Neuron (in vitro differentiated cells): ENCODE measurements at regions not wholly inside any gene's neighbourhood (a gene's known extent, or its start where the extent isn't known, plus 50 kb on each side); places are given as distances from the start of the nearest gene placed in this dataset.

Experiments
- H2AFZ ChIP-seq: one replicate; pipeline ENCODE4 v1.6.1; 2013; ENCODE audit warnings: low read depth, mild to moderate bottlenecking, inconsistent platforms, low read length, moderate library complexity
- H3K27me3 ChIP-seq: one replicate; pipeline ENCODE4 v1.6.1; 2013; ENCODE audit warnings: low read length; ENCODE audit not compliant: insufficient read depth
- H3K36me3 ChIP-seq: one replicate; pipeline ENCODE4 v1.6.1; 2013; ENCODE audit warnings: low read length; ENCODE audit not compliant: insufficient read depth
- H3K4me1 ChIP-seq: one replicate; pipeline ENCODE4 v1.6.1; 2013; ENCODE audit warnings: low read length; ENCODE audit not compliant: insufficient read depth
- H3K4me3 ChIP-seq: 2 replicates; pipeline ENCODE4 v1.5.1; 2013; ENCODE audit warnings: mild to moderate bottlenecking, low read length, moderate library complexity
- H3K9me3 ChIP-seq: one replicate; pipeline ENCODE4 v1.6.1; 2013; ENCODE audit warnings: low read length

DNA sequence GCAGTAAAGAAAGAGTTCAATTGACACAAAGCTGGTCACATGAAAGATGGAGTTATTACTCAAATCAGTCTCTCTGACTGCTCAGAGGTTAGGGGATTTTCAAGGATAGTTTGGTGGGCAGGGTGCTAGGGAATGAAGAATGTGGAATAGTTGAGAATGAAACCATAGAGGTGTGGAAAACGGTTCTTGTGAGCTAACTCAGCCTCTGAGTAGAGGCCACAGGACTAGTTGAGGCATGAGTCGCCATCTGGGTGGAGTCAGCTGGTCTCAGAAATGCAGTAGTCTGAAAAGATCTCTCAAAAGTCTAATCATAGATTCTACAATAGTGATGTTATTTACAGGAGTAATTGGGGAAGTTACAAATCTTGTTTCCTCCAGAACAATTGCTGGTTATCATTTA lies 178.9 kb upstream of the SPEF2 start:
- no peak overlapping the region for H3K4me3 ChIP-seq
- no peaks in the 10 kb centered on the region for H3K36me3 ChIP-seq
- H2AFZ ChIP-seq, result no peak overlapping the region
- H3K4me1 ChIP-seq, result no peaks in the 10 kb centered on the region
- H3K9me3 ChIP-seq, result no peaks in the 10 kb centered on the region
- H3K27me3 ChIP-seq, result peaks cover 5% of the 10 kb centered on the region

GRCh38 chr5:35438288-35438687 lies 179.4 kb upstream of the SPEF2 start:
- Histone ChIP-seq H2AFZ (no peak overlapping the region), H3K27me3 (peaks cover 5% of the 10 kb centered on the region), H3K9me3 (no peaks in the 10 kb centered on the region), H3K4me1 (no peaks in the 10 kb centered on the region), H3K36me3 (no peaks in the 10 kb centered on the region), H3K4me3 (no peak overlapping the region)

DNA sequence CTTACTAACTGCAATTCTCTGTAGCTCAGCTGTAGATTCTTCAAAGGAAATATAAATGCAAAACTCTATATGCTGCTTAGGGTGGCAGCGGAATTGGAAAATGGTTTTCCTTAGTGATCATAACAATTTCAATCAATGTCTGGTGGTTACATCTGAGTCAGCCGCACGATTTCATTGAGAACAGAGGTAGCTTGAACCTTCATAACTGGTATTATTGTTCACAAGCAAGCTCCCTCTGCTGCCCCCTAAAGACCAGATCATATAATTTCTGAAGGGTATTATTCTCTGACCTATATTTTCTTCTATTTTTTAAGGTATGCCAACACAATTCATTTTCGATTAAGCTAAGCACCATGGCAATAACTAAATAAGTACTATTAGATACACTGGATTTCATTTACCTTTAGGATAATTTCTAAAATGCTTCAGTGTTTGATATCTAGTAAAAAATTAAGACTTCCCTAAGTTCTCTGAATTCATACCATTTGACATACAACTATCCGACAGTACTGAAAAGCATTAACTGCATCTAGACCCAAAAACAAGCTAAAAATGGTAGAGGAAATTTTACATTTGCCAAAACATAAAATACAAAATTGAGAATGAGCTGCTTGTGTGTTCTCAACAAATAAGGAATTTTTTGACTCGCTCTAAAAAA lies 181.1 kb upstream of the SPEF2 start:
- H3K9me3 ChIP-seq, result no peaks in the 10 kb centered on the region

DNA sequence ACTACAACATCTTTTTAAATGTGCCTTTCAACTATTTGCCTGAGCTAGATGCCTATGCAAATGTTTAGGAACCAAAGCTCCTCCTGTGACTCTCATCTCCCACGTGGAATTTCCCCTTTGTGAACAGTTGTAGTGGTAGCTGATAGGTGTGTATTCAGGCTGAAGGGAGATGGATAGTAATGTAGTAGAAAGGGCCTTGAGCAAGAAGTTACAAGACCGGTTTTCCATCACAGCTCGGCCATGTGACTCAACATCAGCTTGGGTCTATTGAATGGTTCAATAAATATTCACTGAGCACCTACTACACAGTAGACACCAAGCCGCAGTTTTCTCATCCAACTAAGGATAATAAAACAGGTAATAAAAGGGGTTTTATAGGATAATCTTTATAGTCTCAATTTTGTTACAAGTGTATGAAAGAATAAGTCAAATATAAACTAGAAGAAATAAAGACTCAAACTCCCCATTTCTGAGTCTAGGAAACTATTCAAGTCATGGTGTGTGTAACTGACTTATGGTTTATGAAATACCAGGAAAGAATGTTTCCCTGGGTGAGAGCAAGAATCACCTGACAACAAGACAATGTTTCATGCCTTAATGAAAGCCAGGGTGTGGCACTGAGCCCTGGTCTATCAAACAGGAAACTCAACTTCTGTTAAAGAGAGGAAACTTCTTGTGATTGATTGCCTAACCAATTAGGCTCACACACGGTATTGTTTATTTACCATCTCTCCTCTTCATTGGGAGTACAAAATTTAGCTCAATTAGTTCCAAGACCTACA lies 187.1 kb upstream of the SPEF2 start:
- Histone ChIP-seq H3K36me3 (no peaks in the 10 kb centered on the region), H3K27me3 (peaks cover 4% of the 10 kb centered on the region), H3K4me3 (no peak overlapping the region), H3K9me3 (no peaks in the 10 kb centered on the region), H3K4me1 (no peaks in the 10 kb centered on the region), H2AFZ (no peak overlapping the region)

More for the DNA sequence above, 181.1 kb upstream of the SPEF2 start:
- Histone ChIP-seq H3K27me3 (peaks cover 8% of the 10 kb centered on the region), H3K4me3 (no peak overlapping the region), H2AFZ (no peak overlapping the region), H3K36me3 (no peaks in the 10 kb centered on the region), H3K4me1 (no peaks in the 10 kb centered on the region)

- Histone ChIP-seq H3K36me3 (no peaks in the 10 kb centered on the region), H2AFZ (no peak overlapping the region), H3K4me1 (no peaks in the 10 kb centered on the region), H3K9me3 (no peaks in the 10 kb centered on the region), H3K4me3 (no peak overlapping the region), H3K27me3 (no peaks in the 10 kb centered on the region)
These were observed 189.9 kb upstream of the PRLR start for GRCh38 chr5:35420200-35420599.

- no peaks in the 10 kb centered on the region for H3K9me3 ChIP-seq
- H3K4me1 ChIP-seq, result no peaks in the 10 kb centered on the region
- no peak overlapping the region for H3K4me3 ChIP-seq
- no peak overlapping the region for H2AFZ ChIP-seq
- no peaks in the 10 kb centered on the region for H3K27me3 ChIP-seq
- no peaks in the 10 kb centered on the region for H3K36me3 ChIP-seq
These were observed 186.8 kb upstream of the PRLR start for GRCh38 chr5:35417040-35417439.

- H3K27me3 ChIP-seq, result no peaks in the 10 kb centered on the region
- no peaks in the 10 kb centered on the region for H3K36me3 ChIP-seq
- no peaks in the 10 kb centered on the region for H3K9me3 ChIP-seq
- no peak overlapping the region for H2AFZ ChIP-seq
- H3K4me1 ChIP-seq, result no peaks in the 10 kb centered on the region
- no peak overlapping the region for H3K4me3 ChIP-seq
These were observed 186.1 kb upstream of the PRLR start for GRCh38 chr5:35416217-35416988.

DNA sequence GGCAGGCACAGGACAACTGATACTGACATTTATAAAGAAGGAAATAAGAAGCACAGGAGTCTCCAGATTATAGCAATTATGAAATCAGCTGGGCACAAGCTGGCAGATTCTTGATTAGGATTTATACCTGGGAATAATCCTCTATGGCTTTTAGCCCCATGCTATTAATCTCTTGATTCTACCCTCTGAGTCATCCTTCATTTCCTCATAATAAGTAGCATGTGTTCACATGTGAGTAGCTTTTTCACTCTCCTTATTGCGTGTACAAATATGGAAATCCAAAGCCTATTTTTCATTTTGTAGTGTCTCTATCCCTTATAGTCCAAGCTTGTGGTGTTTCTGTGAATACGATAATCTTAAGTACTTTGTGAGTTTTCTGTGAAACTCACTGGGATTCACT lies 185.0 kb upstream of the PRLR start:
- H3K27me3 ChIP-seq, result no peaks in the 10 kb centered on the region
- H3K4me1 ChIP-seq, result no peaks in the 10 kb centered on the region
- H3K9me3 ChIP-seq, result no peaks in the 10 kb centered on the region
- no peak overlapping the region for H3K4me3 ChIP-seq
- no peaks in the 10 kb centered on the region for H3K36me3 ChIP-seq
- H2AFZ ChIP-seq, result no peak overlapping the region

- Histone ChIP-seq H2AFZ (no peak overlapping the region), H3K36me3 (no peaks in the 10 kb centered on the region), H3K4me1 (no peaks in the 10 kb centered on the region), H3K27me3 (no peaks in the 10 kb centered on the region), H3K9me3 (no peaks in the 10 kb centered on the region), H3K4me3 (no peak overlapping the region)
These were observed 179.1 kb upstream of the PRLR start for GRCh38 chr5:35409361-35409760.

- Histone ChIP-seq H2AFZ (no peak overlapping the region), H3K9me3 (no peaks in the 10 kb centered on the region), H3K27me3 (no peaks in the 10 kb centered on the region), H3K4me3 (no peak overlapping the region), H3K4me1 (no peaks in the 10 kb centered on the region), H3K36me3 (no peaks in the 10 kb centered on the region)
These were observed 177.9 kb upstream of the PRLR start for GRCh38 chr5:35408146-35408545.

- Histone ChIP-seq H3K4me3 (no peak overlapping the region), H3K27me3 (no peaks in the 10 kb centered on the region), H3K36me3 (no peaks in the 10 kb centered on the region), H2AFZ (no peak overlapping the region), H3K9me3 (no peaks in the 10 kb centered on the region), H3K4me1 (no peaks in the 10 kb centered on the region)
These were observed 177.4 kb upstream of the PRLR start for GRCh38 chr5:35407697-35408096.

DNA sequence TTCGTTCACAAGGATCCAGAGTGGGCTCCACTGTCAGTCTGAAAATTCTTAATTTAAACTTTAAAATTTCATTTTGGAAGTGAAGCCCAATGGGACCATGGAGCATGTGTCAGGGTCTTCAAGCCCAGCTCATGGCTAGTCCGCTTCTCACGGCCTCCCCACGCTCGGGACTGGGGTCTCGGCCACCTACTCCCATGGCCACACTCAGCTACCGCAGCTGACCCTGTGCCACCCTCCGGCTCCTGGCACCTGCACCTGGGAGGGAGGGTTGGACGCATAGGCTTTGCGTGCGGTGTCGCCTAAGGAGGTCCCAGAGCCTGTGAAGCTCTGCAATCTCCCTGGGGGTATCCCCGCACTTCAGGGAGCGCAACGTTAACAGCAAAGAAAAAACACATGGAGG lies 175.7 kb upstream of the PRLR start:
- no peaks in the 10 kb centered on the region for H3K36me3 ChIP-seq
- H2AFZ ChIP-seq, result no peak overlapping the region
- no peaks in the 10 kb centered on the region for H3K9me3 ChIP-seq
- no peaks in the 10 kb centered on the region for H3K27me3 ChIP-seq
- no peak overlapping the region for H3K4me3 ChIP-seq
- H3K4me1 ChIP-seq, result no peaks in the 10 kb centered on the region

DNA sequence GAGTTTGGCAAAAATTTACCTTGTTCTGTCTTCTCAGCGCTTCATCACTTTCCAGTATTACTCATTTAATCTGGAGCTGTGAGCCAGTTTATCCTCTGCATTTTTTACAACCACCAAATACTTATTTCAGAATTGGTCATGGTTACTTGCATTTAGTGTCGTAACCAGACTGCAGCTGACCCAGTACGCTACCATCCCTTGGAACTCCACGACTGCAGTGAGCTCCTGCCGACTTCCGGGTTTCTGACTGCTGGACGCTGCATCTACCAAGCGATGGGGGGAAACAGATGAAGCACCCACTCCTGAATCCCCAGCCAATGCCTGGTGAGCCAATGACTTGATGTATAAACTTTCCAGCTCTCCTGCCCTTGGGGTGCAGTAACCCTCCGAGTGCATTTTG lies 174.4 kb upstream of the PRLR start:
- H2AFZ ChIP-seq, result no peak overlapping the region
- H3K4me3 ChIP-seq, result no peak overlapping the region
- no peaks in the 10 kb centered on the region for H3K36me3 ChIP-seq
- no peaks in the 10 kb centered on the region for H3K4me1 ChIP-seq
- H3K27me3 ChIP-seq, result no peaks in the 10 kb centered on the region
- H3K9me3 ChIP-seq, result no peaks in the 10 kb centered on the region
